ENCODE measurements at regions not wholly inside any gene's neighbourhood (a gene's known extent, or its start where the extent isn't known, plus 50 kb on each side); places are given as distances from the start of the nearest gene placed in this dataset.

DNA sequence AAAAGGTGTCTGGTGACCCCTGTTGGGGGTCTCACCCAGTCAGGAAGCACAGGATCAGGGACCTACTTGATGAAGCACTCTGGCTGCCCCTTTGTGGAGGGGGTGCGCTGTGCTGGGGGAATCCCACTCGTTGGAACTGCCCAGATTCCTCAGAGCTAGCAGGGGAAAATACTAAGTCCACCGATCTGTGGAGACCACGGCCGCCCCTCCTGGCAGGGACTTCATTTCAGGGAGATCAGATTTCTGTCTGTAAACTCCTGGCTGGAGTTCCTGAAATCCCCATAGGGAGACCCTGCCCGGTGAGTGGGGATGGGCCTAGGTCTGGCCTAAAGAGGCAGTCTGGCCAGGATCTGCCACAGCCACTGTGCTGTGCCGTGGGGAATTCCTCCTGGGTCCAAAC is 79.3 kb upstream of the ADCY1 start:
- TF ChIP-seq, protein P1, sequence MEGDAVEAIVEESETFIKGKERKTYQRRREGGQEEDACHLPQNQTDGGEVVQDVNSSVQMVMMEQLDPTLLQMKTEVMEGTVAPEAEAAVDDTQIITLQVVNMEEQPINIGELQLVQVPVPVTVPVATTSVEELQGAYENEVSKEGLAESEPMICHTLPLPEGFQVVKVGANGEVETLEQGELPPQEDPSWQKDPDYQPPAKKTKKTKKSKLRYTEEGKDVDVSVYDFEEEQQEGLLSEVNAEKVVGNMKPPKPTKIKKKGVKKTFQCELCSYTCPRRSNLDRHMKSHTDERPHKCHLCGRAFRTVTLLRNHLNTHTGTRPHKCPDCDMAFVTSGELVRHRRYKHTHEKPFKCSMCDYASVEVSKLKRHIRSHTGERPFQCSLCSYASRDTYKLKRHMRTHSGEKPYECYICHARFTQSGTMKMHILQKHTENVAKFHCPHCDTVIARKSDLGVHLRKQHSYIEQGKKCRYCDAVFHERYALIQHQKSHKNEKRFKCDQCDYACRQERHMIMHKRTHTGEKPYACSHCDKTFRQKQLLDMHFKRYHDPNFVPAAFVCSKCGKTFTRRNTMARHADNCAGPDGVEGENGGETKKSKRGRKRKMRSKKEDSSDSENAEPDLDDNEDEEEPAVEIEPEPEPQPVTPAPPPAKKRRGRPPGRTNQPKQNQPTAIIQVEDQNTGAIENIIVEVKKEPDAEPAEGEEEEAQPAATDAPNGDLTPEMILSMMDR (conservative IDR thresholded peaks at IDR 0.05; ENCODE audit: low read depth, low read length), result no peak
- TF ChIP-seq POLR2A (IDR thresholded peaks at IDR 0.05; ENCODE audit: low read depth, low read length), result no peak
- no peak for TF ChIP-seq CEBPB (IDR thresholded peaks at IDR 0.05; ENCODE audit: low read depth, low read length)
- no peak for TF ChIP-seq SMC3 (IDR thresholded peaks at IDR 0.05; ENCODE audit: low read depth, low read length)
- TF ChIP-seq, protein P2, sequence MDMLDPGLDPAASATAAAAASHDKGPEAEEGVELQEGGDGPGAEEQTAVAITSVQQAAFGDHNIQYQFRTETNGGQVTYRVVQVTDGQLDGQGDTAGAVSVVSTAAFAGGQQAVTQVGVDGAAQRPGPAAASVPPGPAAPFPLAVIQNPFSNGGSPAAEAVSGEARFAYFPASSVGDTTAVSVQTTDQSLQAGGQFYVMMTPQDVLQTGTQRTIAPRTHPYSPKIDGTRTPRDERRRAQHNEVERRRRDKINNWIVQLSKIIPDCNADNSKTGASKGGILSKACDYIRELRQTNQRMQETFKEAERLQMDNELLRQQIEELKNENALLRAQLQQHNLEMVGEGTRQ (IDR thresholded peaks at IDR 0.05; ENCODE audit: low read depth, low read length), result no peak
- TF ChIP-seq MXI1 (IDR thresholded peaks at IDR 0.05; ENCODE audit: borderline replicate concordance, low read depth, low read length), result no peak
- TF ChIP-seq MAFK (IDR thresholded peaks at IDR 0.05; ENCODE audit: low read depth, low read length), result no peak
